ENCODE measurements at regions not wholly inside any gene's neighbourhood (a gene's known extent, or its start where the extent isn't known, plus 50 kb on each side); places are given as distances from the start of the nearest gene placed in this dataset.

GRCh38 chr7:18262058-18262457 is 233.5 kb upstream of the HDAC9 start:
- no peak for DNase-seq

GRCh38 chr7:18265611-18266281 is 229.8 kb upstream of the HDAC9 start:
- DNase-seq: no peak

GRCh38 chr7:18268571-18268970 is 227.0 kb upstream of the HDAC9 start:
- no peak for DNase-seq

- no peak for DNase-seq
Observed at GRCh38 chr7:18276380-18276779, 219.2 kb upstream of the HDAC9 start.

- DNase-seq: no peak
Observed at GRCh38 chr7:18278316-18278715, 217.2 kb upstream of the HDAC9 start.

- no peak for DNase-seq
Observed at GRCh38 chr7:18283045-18283444, 212.5 kb upstream of the HDAC9 start.

- DNase-seq: no peak
Observed at GRCh38 chr7:18287482-18287881, 208.1 kb upstream of the HDAC9 start.

- DNase-seq: no peak
Observed at GRCh38 chr7:18288322-18289037, 207.1 kb upstream of the HDAC9 start.

GRCh38 chr7:18289788-18290187 is 205.8 kb upstream of the HDAC9 start:
- no peak for DNase-seq

- no peak for DNase-seq
Observed at GRCh38 chr7:18290223-18290622, 205.3 kb upstream of the HDAC9 start.

GRCh38 chr7:18290865-18291264 is 204.7 kb upstream of the HDAC9 start:
- DNase-seq: no peak

GRCh38 chr7:18292584-18292983 is 203.0 kb upstream of the HDAC9 start:
- DNase-seq: no peak

- no peak for DNase-seq
Observed at GRCh38 chr7:18293759-18294158, 201.8 kb upstream of the HDAC9 start.

GRCh38 chr7:18294411-18294810 is 201.1 kb upstream of the HDAC9 start:
- DNase-seq: no peak

GRCh38 chr7:18295781-18296423 is 199.6 kb upstream of the HDAC9 start:
- no peak for DNase-seq

GRCh38 chr7:18302097-18302496 is 193.5 kb upstream of the HDAC9 start:
- DNase-seq: no peak

GRCh38 chr7:18305866-18306265 is 189.7 kb upstream of the HDAC9 start:
- DNase-seq: no peak

GRCh38 chr7:18306696-18307095 is 188.9 kb upstream of the HDAC9 start:
- no peak for DNase-seq

- no peak for DNase-seq
Observed at GRCh38 chr7:18308938-18309337, 186.6 kb upstream of the HDAC9 start.

GRCh38 chr7:18312482-18312881 is 183.1 kb upstream of the HDAC9 start:
- DNase-seq: no peak

- no peak for DNase-seq
Observed at GRCh38 chr7:18313965-18314364, 181.6 kb upstream of the HDAC9 start.

GRCh38 chr7:18315241-18315640 is 180.3 kb upstream of the HDAC9 start:
- no peak for DNase-seq

- DNase-seq: no peak
Observed at GRCh38 chr7:18317941-18318340, 177.6 kb upstream of the HDAC9 start.

GRCh38 chr7:18320422-18320821 is 175.1 kb upstream of the HDAC9 start:
- DNase-seq: no peak
